HFFc6 (cell line): ENCODE measurements at regions not wholly inside any gene's neighbourhood (a gene's known extent, or its start where the extent isn't known, plus 50 kb on each side); places are given as distances from the start of the nearest gene placed in this dataset.

Source experiments
- DNase-seq: peaks from one replicate; pipeline ENCODE4 v3.0.0-alpha.2; 2018
- H3K27ac Mint-ChIP-seq: 2 replicates; pipeline ENCODE4 v1.8.0; 2020; ENCODE audit warnings: mild to moderate bottlenecking, mixed read lengths
- H3K27me3 Mint-ChIP-seq: 2 replicates; pipeline ENCODE4 v1.8.0; 2021; ENCODE audit warnings: mild to moderate bottlenecking, moderate library complexity, mixed read lengths; ENCODE audit not compliant: insufficient read depth
- H3K36me3 Mint-ChIP-seq: 2 replicates; pipeline ENCODE4 v1.8.0; 2021; ENCODE audit warnings: low read depth, mixed read lengths
- H3K4me1 Mint-ChIP-seq: 2 replicates; pipeline ENCODE4 v1.8.0; 2020; ENCODE audit warnings: low read depth, mixed read lengths
- H3K4me3 Mint-ChIP-seq: 2 replicates; pipeline ENCODE4 v1.8.0; 2020; ENCODE audit warnings: mild to moderate bottlenecking, moderate library complexity, mixed read lengths
- H3K9me3 Mint-ChIP-seq: 2 replicates; pipeline ENCODE4 v1.8.0; 2020; ENCODE audit warnings: mild to moderate bottlenecking, mixed read lengths
- CTCF ChIP-seq: fragments of 200-600 bp; sonication (generic); IDR thresholded peaks from 2 replicates; pipeline ENCODE4 v1.5.0; 2021; ENCODE audit warnings: antibody characterized with exemption, mild to moderate bottlenecking

- H3K27me3 Mint-ChIP-seq, result peaks cover 3% of the 10 kb centered on the region; the same call in 1 of the 2 replicates
- H3K36me3 Mint-ChIP-seq, result no peaks in the 10 kb centered on the region
- no peak overlapping the region for H3K4me3 Mint-ChIP-seq
- no peak for TF ChIP-seq CTCF
- H3K9me3 Mint-ChIP-seq, result peaks cover 24% of the 10 kb centered on the region
- DNase-seq, result no peak
- H3K27ac Mint-ChIP-seq, result no peak overlapping the region
- no peaks in the 10 kb centered on the region for H3K4me1 Mint-ChIP-seq
Observed at GRCh38 chr2:767944-768343, 90.7 kb upstream of the TMEM18 start.

- DNase-seq, result no peak
- Mint-ChIP-seq H3K27ac (no peak overlapping the region), H3K9me3 (peaks cover 24% of the 10 kb centered on the region), H3K4me1 (no peaks in the 10 kb centered on the region), H3K36me3 (no peaks in the 10 kb centered on the region), H3K4me3 (no peak overlapping the region), H3K27me3 (peaks cover 3% of the 10 kb centered on the region; the same call in 1 of the 2 replicates)
- TF ChIP-seq CTCF, result no peak
Observed at GRCh38 chr2:767440-767839, 90.2 kb upstream of the TMEM18 start.

GRCh38 chr2:766255-766654, 89.0 kb upstream of the TMEM18 start:
- Mint-ChIP-seq H3K9me3 (peaks cover 18% of the 10 kb centered on the region), H3K36me3 (no peaks in the 10 kb centered on the region), H3K4me1 (no peaks in the 10 kb centered on the region), H3K4me3 (no peak overlapping the region), H3K27me3 (peaks cover 3% of the 10 kb centered on the region; the same call in 1 of the 2 replicates), H3K27ac (no peak overlapping the region)
- no peak for DNase-seq
- no peak for TF ChIP-seq CTCF

- TF ChIP-seq CTCF, result no peak
- Mint-ChIP-seq H3K4me1 (no peaks in the 10 kb centered on the region), H3K4me3 (no peak overlapping the region), H3K9me3 (peaks cover 20% of the 10 kb centered on the region), H3K27me3 (peaks cover 3% of the 10 kb centered on the region; the same call in 1 of the 2 replicates), H3K27ac (no peak overlapping the region), H3K36me3 (no peaks in the 10 kb centered on the region)
- no peak for DNase-seq
Observed at GRCh38 chr2:765369-765768, 88.2 kb upstream of the TMEM18 start.

- DNase-seq, result peak; percentile 10
- no peaks in the 10 kb centered on the region for H3K4me1 Mint-ChIP-seq
- no peaks in the 10 kb centered on the region for H3K36me3 Mint-ChIP-seq
- H3K27me3 Mint-ChIP-seq, result peaks cover 3% of the 10 kb centered on the region; the same call in 1 of the 2 replicates
- TF ChIP-seq CTCF, result no peak
- H3K4me3 Mint-ChIP-seq, result no peak overlapping the region
- peaks cover 15% of the 10 kb centered on the region; the same call in 1 of the 2 replicates for H3K9me3 Mint-ChIP-seq
- H3K27ac Mint-ChIP-seq, result no peak overlapping the region
Observed at GRCh38 chr2:763766-764525, 86.7 kb upstream of the TMEM18 start.
